ENCODE measurements at regions not wholly inside any gene's neighbourhood (a gene's known extent, or its start where the extent isn't known, plus 50 kb on each side); places are given as distances from the start of the nearest gene placed in this dataset.
"Not testable (repeated sequence)": the region's sequence is repeated elsewhere in the genome, so short reads cannot be mapped to it uniquely, and the experiment has no call there.

DNA sequence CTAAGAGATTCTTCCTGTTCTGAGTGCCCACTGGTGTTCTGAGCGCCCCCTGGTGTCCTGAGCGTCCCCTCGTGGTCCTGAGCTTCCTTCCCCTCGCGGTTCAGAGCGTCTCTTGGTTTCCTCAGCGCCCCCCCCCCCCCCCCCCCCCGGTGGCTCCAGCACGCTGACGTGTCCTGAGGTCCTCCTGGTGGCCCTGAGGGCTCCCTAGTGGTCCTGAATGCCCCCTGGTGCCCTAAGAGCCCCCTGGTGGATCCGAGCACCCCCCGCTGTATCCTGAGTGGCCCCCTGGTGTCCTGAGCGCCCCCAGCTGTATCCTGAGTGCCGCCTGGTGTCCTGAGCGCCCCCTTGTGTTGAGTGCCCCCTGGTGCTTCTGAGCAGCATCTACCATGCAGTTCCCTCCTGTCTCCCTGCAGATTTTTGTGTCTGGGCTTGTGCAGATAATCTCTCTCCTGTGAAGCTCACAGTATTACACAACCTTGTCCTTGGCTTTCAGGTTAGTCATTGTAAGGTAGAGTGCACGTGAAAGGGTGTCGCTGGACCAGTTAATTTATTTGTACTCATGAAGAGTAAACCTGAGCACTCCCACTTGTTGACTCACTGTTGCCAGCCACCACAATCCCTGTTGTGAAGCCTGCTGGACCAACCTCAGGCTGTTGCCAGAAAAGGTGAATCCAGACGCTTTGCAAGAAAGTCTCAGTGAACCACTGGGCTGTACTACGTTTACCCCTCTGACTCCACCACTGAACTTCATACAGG lies 1168.4 kb downstream of the TMEM121 start:
- Histone ChIP-seq H3K9me3 (no peaks in the 10 kb centered on the region), H3K4me2 (no peak overlapping the region), H3K27ac (no peak overlapping the region), H3K4me3 (no peak overlapping the region), H3K4me1 (no peaks in the 10 kb centered on the region)
- ChIA-PET CTCF (no interaction called here), POLR2A (no interaction called here)
- FAIRE-seq (no peak), ATAC-seq (peak in 1 of 2 experiments; percentile 52; a peak in 2 of 6 replicates), DNase-seq (ENCODE audit: low read depth in 1 of 2, low spot score in 1 of 2) (peak in 1 of 2 experiments; percentile 17)
- TF ChIP-seq KDM5A (IDR thresholded peaks at IDR 0.05): no peak
- TF ChIP-seq ZC3H11A (IDR thresholded peaks at IDR 0.05): no peak
- TF ChIP-seq RAD21 (conservative IDR thresholded peaks at IDR 0.05 in 1 of 2, IDR thresholded peaks at IDR 0.05 in 1 of 2): no peak
- TF ChIP-seq, protein P1, sequence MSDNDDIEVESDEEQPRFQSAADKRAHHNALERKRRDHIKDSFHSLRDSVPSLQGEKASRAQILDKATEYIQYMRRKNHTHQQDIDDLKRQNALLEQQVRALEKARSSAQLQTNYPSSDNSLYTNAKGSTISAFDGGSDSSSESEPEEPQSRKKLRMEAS (IDR thresholded peaks at IDR 0.05): no peak
- no peak for TF ChIP-seq KDM1A (IDR thresholded peaks at IDR 0.05; ENCODE audit: low read depth)
- TF ChIP-seq HOXB5 (CRISPR knock-in tag; IDR thresholded peaks at IDR 0.05): no peak
- TF ChIP-seq GATA3 (IDR thresholded peaks at IDR 0.05; ENCODE audit: borderline replicate concordance): no peak
- TF ChIP-seq MYC (IDR thresholded peaks at IDR 0.05; ENCODE audit: borderline replicate concordance, low read length): no peak
- no peak for TF ChIP-seq RARB (CRISPR knock-in tag; IDR thresholded peaks at IDR 0.05)
- TF ChIP-seq JUN (IDR thresholded peaks at IDR 0.05): no peak
- TF ChIP-seq, protein P2, sequence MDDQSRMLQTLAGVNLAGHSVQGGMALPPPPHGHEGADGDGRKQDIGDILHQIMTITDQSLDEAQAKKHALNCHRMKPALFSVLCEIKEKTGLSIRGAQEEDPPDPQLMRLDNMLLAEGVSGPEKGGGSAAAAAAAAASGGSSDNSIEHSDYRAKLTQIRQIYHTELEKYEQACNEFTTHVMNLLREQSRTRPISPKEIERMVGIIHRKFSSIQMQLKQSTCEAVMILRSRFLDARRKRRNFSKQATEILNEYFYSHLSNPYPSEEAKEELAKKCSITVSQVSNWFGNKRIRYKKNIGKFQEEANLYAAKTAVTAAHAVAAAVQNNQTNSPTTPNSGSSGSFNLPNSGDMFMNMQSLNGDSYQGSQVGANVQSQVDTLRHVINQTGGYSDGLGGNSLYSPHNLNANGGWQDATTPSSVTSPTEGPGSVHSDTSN (IDR thresholded peaks at IDR 0.05): no peak
- WGBS (ENCODE audit: missing lambda C conversion rate): 9% methylated on average over 12 of the region's 19 CpGs

DNA sequence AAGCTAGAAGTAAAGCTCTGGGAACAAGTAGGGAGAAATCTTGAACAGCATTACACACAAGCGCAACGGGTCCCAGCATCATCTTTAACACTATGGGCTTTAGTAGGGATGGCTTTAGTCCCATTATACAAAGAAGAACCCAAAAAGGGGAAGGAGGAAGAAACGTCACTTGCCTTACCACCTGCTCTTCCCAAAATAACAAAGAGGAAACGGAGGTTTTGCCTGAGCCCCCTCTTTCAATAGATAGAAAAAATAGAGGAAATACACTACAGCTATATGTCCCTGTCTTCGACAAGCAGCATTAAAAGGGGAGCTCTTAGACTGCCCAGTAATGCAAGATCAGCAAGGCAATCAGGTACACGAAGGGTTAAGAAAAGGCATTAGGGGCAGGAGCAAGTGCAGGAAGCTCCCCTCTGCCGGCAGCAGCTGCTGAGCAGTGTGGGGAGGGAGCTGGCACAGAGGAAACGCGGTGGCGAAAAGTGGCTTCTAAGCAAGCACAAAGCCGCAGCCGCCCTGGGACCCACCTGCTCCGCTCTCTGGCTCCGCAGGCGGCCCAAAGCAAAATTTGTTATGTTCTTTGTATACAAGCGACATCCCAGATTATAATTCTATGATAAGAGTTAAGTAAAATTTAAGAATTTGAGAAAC lies 1172.4 kb downstream of the TMEM121 start:
- H3K4me2 ChIP-seq; H3K4me1 ChIP-seq; ATAC-seq; DNase-seq (ENCODE audit: low read depth in 1 of 2, low spot score in 1 of 2); FAIRE-seq; H3K27ac ChIP-seq; H3K9me3 ChIP-seq; POLR2A ChIA-PET; H3K4me3 ChIP-seq; CTCF ChIA-PET: not testable (repeated sequence)
- 32% methylated on average over 16 of the region's 16 CpGs for WGBS (ENCODE audit: missing lambda C conversion rate)

DNA sequence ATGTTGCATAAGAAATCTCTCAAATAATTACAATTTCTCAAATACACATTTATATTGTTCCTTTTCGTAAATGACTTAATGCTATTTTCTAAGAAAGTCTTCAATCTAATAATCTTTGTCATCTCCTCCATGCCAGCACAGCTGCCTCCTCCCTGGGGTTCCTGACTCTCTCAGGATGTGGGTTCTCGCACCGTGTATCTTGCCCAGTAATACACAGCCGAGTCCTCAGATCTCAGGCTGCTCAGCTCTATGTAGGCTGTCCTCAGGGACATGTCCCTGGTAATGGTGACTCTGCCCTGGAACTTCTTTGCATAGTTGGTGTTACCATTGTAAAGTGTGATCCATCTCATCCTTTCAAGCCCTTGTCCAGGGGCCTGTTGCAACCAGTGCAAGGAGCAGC lies 1177.3 kb downstream of the TMEM121 start:
- H3K4me3 ChIP-seq; H3K4me1 ChIP-seq; H3K9me3 ChIP-seq; H3K27ac ChIP-seq; ATAC-seq; CTCF ChIA-PET; DNase-seq (ENCODE audit: low read depth in 1 of 2, low spot score in 1 of 2); POLR2A ChIA-PET; FAIRE-seq; H3K4me2 ChIP-seq: not testable (repeated sequence)
- WGBS (ENCODE audit: missing lambda C conversion rate): 0% methylated on average over 1 of the region's 4 CpGs

GRCh38 chr14:106706488-106706887 lies 1180.1 kb downstream of the TMEM121 start:
- H3K27ac ChIP-seq; FAIRE-seq; ATAC-seq; DNase-seq (ENCODE audit: low read depth in 1 of 2, low spot score in 1 of 2); H3K4me3 ChIP-seq; CTCF ChIA-PET; H3K4me2 ChIP-seq; H3K9me3 ChIP-seq; H3K4me1 ChIP-seq; POLR2A ChIA-PET: not testable (repeated sequence)
- 38% methylated on average over 1 of the region's 4 CpGs for WGBS (ENCODE audit: missing lambda C conversion rate)

GRCh38 chr14:106710187-106710586 lies 1183.8 kb downstream of the TMEM121 start:
- H3K9me3 ChIP-seq; H3K27ac ChIP-seq; H3K4me1 ChIP-seq; H3K4me2 ChIP-seq; POLR2A ChIA-PET; ATAC-seq; FAIRE-seq; H3K4me3 ChIP-seq; DNase-seq (ENCODE audit: low read depth in 1 of 2, low spot score in 1 of 2): not testable (repeated sequence)
- CTCF ChIA-PET: interaction anchor here (1.2 kb wide), 1 partner anchor 55 kb away, joined by 3 read pairs; no protein-coding TSS in a partner anchor
- WGBS (ENCODE audit: missing lambda C conversion rate): 34% methylated on average over 7 of the region's 7 CpGs

DNA sequence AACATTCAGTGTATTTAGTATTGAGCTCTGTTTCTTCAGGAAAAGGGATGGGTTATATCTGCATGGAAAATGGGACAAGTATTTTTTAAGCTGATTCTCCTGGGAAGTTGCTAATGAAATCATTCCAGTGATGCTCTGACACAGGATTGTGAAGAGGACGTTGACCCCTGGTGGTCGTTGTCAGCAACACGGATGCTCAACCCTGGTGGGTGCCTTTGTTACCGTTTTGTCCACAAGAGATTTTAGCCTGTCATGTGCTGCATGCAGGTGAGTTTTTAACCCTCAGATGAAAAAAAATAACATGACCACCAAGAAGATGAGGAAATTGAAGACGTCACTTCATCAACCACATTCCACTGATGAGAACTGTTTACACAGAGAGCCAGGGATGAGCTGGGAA lies 1186.1 kb downstream of the TMEM121 start:
- FAIRE-seq; ATAC-seq; DNase-seq (ENCODE audit: low read depth in 1 of 2, low spot score in 1 of 2); H3K27ac ChIP-seq; H3K9me3 ChIP-seq; H3K4me2 ChIP-seq; H3K4me1 ChIP-seq; POLR2A ChIA-PET; H3K4me3 ChIP-seq: not testable (repeated sequence)
- WGBS (ENCODE audit: missing lambda C conversion rate): 1% methylated on average over 5 of the region's 5 CpGs
- CTCF ChIA-PET: interaction anchor here (2.0 kb wide), 1 partner anchor 52 kb away, joined by 8 read pairs; no protein-coding TSS in a partner anchor

GRCh38 chr14:106714446-106715428 lies 1188.4 kb downstream of the TMEM121 start:
- H3K27ac ChIP-seq; H3K4me2 ChIP-seq; H3K4me1 ChIP-seq; FAIRE-seq; H3K9me3 ChIP-seq; DNase-seq (ENCODE audit: low read depth in 1 of 2, low spot score in 1 of 2); POLR2A ChIA-PET; ATAC-seq; CTCF ChIA-PET; H3K4me3 ChIP-seq: not testable (repeated sequence)
- WGBS (ENCODE audit: missing lambda C conversion rate): 8% methylated on average over 5 of the region's 14 CpGs

DNA sequence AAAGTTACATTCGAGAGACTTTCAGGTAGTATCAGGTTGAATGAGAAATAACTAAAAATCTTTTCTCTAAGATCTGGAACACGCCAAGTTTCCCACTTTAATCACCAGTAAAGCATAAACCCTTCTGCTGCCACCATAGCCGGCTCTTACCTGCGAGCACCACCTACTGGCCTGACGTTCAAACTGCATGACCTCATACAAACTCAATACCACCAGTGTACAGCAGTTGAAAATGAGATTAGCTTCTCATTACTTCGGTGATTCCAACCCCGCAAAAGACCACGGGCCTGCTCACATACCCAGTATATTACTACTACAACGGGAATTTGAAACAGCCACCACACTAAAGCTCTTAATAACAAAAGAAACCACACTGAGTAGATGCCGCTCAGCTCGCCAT lies 1191.2 kb downstream of the TMEM121 start:
- H3K9me3 ChIP-seq; FAIRE-seq; H3K27ac ChIP-seq; H3K4me1 ChIP-seq; POLR2A ChIA-PET; H3K4me3 ChIP-seq; H3K4me2 ChIP-seq; CTCF ChIA-PET; DNase-seq (ENCODE audit: low read depth in 1 of 2, low spot score in 1 of 2): not testable (repeated sequence)
- peak; percentile 76; a peak in 5 of 6 replicates for ATAC-seq
- no CpG with 5 or more reads among the region's 11 CpGs for whole genome bisulfite sequencing (ENCODE audit: missing lambda C conversion rate)
